ENCODE measurements at regions not wholly inside any gene's neighbourhood (a gene's known extent, or its start where the extent isn't known, plus 50 kb on each side); places are given as distances from the start of the nearest gene placed in this dataset.

- Histone ChIP-seq H3F3A (ENCODE audit: low read depth) (no peaks in the 10 kb centered on the region), H3K4me1 (no peaks in the 10 kb centered on the region), H3K27me3 (no peaks in the 10 kb centered on the region), H3K36me3 (no peaks in the 10 kb centered on the region), H3K4me2 (no peak overlapping the region), H2AFZ (replicated peaks) (no peak overlapping the region), H3K79me2 (ENCODE audit: low read depth) (no peaks in the 10 kb centered on the region), H3K4me3 (no peak overlapping the region), H4K20me1 (ENCODE audit: low read depth) (no peaks in the 10 kb centered on the region), H3K27ac (no peak overlapping the region), H3K9me3 (ENCODE audit: low read depth) (no peaks in the 10 kb centered on the region), H3K9ac (no peak overlapping the region)
- TF ChIP-seq, protein P1, sequence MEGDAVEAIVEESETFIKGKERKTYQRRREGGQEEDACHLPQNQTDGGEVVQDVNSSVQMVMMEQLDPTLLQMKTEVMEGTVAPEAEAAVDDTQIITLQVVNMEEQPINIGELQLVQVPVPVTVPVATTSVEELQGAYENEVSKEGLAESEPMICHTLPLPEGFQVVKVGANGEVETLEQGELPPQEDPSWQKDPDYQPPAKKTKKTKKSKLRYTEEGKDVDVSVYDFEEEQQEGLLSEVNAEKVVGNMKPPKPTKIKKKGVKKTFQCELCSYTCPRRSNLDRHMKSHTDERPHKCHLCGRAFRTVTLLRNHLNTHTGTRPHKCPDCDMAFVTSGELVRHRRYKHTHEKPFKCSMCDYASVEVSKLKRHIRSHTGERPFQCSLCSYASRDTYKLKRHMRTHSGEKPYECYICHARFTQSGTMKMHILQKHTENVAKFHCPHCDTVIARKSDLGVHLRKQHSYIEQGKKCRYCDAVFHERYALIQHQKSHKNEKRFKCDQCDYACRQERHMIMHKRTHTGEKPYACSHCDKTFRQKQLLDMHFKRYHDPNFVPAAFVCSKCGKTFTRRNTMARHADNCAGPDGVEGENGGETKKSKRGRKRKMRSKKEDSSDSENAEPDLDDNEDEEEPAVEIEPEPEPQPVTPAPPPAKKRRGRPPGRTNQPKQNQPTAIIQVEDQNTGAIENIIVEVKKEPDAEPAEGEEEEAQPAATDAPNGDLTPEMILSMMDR (IDR thresholded peaks at IDR 0.05) = no peak
- no peak for TF ChIP-seq EZH2phosphoT487 (IDR thresholded peaks at IDR 0.05)
- no peak for TF ChIP-seq EZH2 (IDR thresholded peaks at IDR 0.05)
- H3K4me1 Mint-ChIP-seq = no peaks in the 10 kb centered on the region
- no peaks in the 10 kb centered on the region for H3K9me3 Mint-ChIP-seq
- H3K27ac Mint-ChIP-seq = no peak overlapping the region
- H3K4me3 Mint-ChIP-seq = no peak overlapping the region
- peaks cover 3% of the 10 kb centered on the region for H3K27me3 Mint-ChIP-seq (ENCODE audit: insufficient read depth, low read depth)
- DNase-seq (ENCODE audit: low spot score) = no peak
- H3K36me3 Mint-ChIP-seq = no peaks in the 10 kb centered on the region
Measured at GRCh38 chr20:52342913-52343312, 151.3 kb upstream of the ZFP64 start.

DNA sequence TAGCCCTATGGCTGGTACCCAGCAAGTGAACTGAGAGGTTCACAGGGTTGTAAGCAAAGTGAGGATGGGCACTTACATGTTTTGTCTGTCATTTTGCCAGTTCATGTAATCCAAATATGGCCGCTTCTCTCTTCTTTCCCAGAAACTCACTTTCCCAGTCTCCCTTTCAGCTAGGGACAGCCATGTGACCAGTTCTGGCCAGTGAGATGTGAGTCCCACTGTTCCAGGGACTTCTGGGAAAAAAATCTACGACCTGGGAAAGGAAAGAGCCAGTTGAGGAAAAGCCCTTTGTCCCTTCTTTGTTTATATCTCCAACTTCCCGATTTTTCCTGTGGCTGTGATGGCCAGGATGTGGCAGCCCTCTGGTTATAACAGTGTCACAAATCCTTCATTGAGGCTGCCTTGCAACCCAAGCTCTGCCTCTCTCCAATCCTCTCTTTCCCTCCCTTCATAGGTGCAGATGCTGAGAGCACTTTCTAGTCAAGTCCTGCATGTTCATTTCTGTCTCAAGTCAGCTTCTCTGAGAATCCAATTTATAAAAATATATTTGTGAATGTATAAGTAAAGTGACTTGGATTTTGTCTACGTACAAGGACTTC is 148.6 kb upstream of the ZFP64 start:
- DNase-seq (ENCODE audit: low spot score) = no peak
- Mint-ChIP-seq H3K36me3 (no peaks in the 10 kb centered on the region), H3K27ac (no peak overlapping the region), H3K4me3 (no peak overlapping the region), H3K9me3 (peaks cover 2% of the 10 kb centered on the region), H3K27me3 (ENCODE audit: insufficient read depth, low read depth) (peaks cover 6% of the 10 kb centered on the region), H3K4me1 (no peaks in the 10 kb centered on the region)
- H3K27ac ChIP-seq = no peak overlapping the region
- H3K36me3 ChIP-seq = no peaks in the 10 kb centered on the region
- TF ChIP-seq, protein P1 (IDR thresholded peaks at IDR 0.05) = no peak
- TF ChIP-seq EZH2 (IDR thresholded peaks at IDR 0.05) = no peak
- no peaks in the 10 kb centered on the region for H3K4me1 ChIP-seq
- H3K9ac ChIP-seq = no peak overlapping the region
- no peaks in the 10 kb centered on the region for H3K27me3 ChIP-seq
- no peaks in the 10 kb centered on the region for H3F3A ChIP-seq (ENCODE audit: low read depth)
- H3K4me3 ChIP-seq = no peak overlapping the region
- no peaks in the 10 kb centered on the region for H3K9me3 ChIP-seq (ENCODE audit: low read depth)
- no peaks in the 10 kb centered on the region for H3K79me2 ChIP-seq (ENCODE audit: low read depth)
- H4K20me1 ChIP-seq (ENCODE audit: low read depth) = no peaks in the 10 kb centered on the region
- peak overlapping the region; percentile 61 for H2AFZ ChIP-seq (replicated peaks)
- no peak overlapping the region for H3K4me2 ChIP-seq

GRCh38 chr20:52332649-52333250 is 141.2 kb upstream of the ZFP64 start:
- Mint-ChIP-seq H3K4me1 (no peaks in the 10 kb centered on the region), H3K9me3 (peaks cover 2% of the 10 kb centered on the region), H3K27me3 (ENCODE audit: insufficient read depth, low read depth) (peaks cover 3% of the 10 kb centered on the region), H3K36me3 (no peaks in the 10 kb centered on the region), H3K4me3 (no peak overlapping the region), H3K27ac (no peak overlapping the region)
- Histone ChIP-seq H3K36me3 (no peaks in the 10 kb centered on the region), H3F3A (ENCODE audit: low read depth) (no peaks in the 10 kb centered on the region), H3K27ac (no peak overlapping the region), H3K4me1 (no peaks in the 10 kb centered on the region), H3K9me3 (ENCODE audit: low read depth) (no peaks in the 10 kb centered on the region), H3K4me2 (no peak overlapping the region), H3K27me3 (no peaks in the 10 kb centered on the region), H3K9ac (no peak overlapping the region), H3K4me3 (no peak overlapping the region), H2AFZ (replicated peaks) (no peak overlapping the region), H3K79me2 (ENCODE audit: low read depth) (no peaks in the 10 kb centered on the region), H4K20me1 (ENCODE audit: low read depth) (no peaks in the 10 kb centered on the region)
- TF ChIP-seq EZH2 (IDR thresholded peaks at IDR 0.05) = no peak
- no peak for TF ChIP-seq EZH2phosphoT487 (IDR thresholded peaks at IDR 0.05)
- TF ChIP-seq, protein P1 (IDR thresholded peaks at IDR 0.05) = no peak
- DNase-seq (ENCODE audit: low spot score) = no peak
